Cardiac fibroblast (primary cell): ENCODE measurements at regions not wholly inside any gene's neighbourhood (a gene's known extent, or its start where the extent isn't known, plus 50 kb on each side); places are given as distances from the start of the nearest gene placed in this dataset.
"Not testable (repeated sequence)": the region's sequence is repeated elsewhere in the genome, so short reads cannot be mapped to it uniquely, and the experiment has no call there.

Experiments
- DNase-seq, 2 donors: peaks; one replicate each; pipeline versions ENCODE4 v3.0.0 to v3.0.0-alpha.2; 2010; ENCODE audit warnings: low read depth in 2 of 2
- H3K4me3 ChIP-seq, 2 donors: replicated peaks in 1 of 2; 1 replicate in 1 of 2; 2 replicates in 1 of 2; pipeline ENCODE4 v1.5.1; 2011; ENCODE audit warnings: low read depth in 2 of 2, low read length in 2 of 2, mild to moderate bottlenecking in 2 of 2, moderate library complexity in 1 of 2
- TF ChIP-seq, protein P1 (sequence below): IDR thresholded peaks from one replicate; pipeline ENCODE4 v1.5.1; 2011; ENCODE audit warnings: low read depth, mild to moderate bottlenecking, low read length, inconsistent platforms

DNA sequence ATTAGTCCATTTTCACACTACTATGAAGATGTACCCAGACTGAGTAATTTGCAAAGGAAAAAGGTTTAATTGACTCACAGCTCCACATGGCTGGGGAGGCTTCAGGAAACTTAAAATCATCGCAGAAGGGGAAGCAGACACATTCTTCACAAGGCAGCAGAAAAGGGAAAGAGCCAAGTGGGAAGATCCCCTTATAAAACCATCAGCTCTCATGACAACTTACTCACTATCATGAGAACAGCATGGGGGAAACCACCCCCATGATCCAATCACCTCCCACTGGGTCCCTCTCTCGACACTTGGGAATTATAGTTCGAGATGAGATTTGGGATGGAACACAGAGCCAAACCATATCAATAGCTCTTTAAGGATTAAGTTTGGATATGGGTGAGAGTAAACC, 246.1 kb upstream of the CYRIA start:
- TF ChIP-seq, protein P1, sequence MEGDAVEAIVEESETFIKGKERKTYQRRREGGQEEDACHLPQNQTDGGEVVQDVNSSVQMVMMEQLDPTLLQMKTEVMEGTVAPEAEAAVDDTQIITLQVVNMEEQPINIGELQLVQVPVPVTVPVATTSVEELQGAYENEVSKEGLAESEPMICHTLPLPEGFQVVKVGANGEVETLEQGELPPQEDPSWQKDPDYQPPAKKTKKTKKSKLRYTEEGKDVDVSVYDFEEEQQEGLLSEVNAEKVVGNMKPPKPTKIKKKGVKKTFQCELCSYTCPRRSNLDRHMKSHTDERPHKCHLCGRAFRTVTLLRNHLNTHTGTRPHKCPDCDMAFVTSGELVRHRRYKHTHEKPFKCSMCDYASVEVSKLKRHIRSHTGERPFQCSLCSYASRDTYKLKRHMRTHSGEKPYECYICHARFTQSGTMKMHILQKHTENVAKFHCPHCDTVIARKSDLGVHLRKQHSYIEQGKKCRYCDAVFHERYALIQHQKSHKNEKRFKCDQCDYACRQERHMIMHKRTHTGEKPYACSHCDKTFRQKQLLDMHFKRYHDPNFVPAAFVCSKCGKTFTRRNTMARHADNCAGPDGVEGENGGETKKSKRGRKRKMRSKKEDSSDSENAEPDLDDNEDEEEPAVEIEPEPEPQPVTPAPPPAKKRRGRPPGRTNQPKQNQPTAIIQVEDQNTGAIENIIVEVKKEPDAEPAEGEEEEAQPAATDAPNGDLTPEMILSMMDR = no peak
- no peak overlapping the region for H3K4me3 ChIP-seq
- no peak for DNase-seq

GRCh38 chr2:16908656-16909055, 243.0 kb upstream of the CYRIA start:
- TF ChIP-seq, protein P1 = no peak
- H3K4me3 ChIP-seq = no peak overlapping the region
- DNase-seq = peak in 1 of 2 donors; percentile 6

DNA sequence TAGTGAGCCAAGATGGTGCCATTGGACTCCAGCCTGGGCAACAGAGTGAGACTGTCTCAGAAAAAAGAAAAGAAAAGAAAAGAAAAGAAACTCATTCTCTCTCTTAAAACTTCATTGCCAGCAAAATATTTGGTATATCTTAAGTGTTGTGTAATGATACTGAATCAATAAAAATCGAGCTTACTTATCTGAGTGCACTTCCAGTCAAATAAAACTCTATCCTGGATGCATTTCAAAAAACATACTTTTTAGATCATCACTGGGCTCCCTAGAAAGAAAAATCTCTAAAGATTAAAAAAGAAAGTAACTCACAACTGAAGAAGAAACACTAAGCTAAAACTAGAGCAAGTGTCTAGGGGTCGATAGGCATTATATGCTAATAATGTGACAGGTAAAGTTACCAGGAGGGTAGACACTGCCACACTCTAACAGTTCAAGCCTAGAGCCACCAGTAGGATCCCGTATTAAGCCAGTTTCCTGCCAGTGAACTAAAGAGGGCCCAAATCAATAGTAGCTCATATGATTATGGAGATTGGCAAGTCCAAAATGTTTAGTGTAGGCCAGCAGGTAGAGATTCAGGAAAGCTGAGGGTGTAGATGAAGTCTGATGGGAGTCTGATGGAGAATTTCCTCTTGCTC, 242.1 kb upstream of the CYRIA start:
- DNase-seq = no peak
- TF ChIP-seq, protein P1 = no peak
- H3K4me3 ChIP-seq = no peak overlapping the region

- H3K4me3 ChIP-seq, DNase-seq: not testable (repeated sequence)
Observed at GRCh38 chr2:16905325-16905724, 239.7 kb upstream of the CYRIA start.

DNA sequence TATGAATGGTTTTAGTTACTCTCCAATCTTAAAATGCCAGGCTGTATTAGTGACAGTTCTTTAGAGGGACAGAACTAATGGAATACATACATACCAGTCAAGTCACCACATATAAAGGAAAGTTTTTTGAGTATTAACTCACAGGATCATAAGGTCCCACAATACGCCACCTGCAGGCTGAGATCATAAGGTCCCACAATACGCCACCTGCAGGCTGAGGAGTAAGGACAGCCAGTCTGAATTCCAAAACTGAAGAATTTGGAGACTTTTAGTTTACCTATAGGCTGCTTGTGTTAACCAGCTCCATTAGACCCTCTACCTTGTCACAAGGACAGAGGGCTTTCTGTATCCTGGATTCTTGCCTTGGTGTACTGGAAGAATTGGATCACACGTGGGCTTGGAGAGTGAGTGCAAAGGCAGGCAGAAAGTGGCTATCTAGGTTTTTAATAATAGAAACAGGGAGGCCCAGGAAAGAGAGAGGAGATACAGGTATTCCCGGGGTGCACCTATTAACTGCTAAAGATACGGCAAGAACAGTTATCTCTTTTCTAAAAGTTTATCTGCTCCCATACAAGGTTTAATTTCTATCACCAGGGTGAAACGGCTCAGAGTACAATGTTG, 234.9 kb upstream of the CYRIA start:
- DNase-seq = no peak
- TF ChIP-seq, protein P1 = peak; percentile 21
- H3K4me3 ChIP-seq = no peak overlapping the region

DNA sequence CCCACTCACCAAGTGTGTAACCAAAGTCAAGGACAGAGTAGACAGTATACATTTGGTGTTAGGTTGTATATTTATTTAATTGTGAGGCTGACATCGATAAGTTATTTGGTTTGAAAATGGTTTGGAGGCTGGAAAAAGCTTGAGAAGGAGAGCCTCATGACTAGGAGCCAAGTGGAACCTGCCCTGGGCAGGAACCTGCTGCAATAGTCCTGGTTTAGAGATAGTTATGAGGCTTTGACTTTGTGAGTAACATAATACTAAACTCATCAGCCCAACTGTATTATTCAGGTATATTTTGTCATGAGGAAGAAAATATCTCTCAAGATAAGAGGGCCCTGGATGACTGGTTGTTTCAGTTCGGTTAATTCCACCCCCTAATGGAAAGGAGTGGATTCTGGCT, 234.3 kb upstream of the CYRIA start:
- H3K4me3 ChIP-seq = no peak overlapping the region
- TF ChIP-seq, protein P1 = no peak
- no peak for DNase-seq

GRCh38 chr2:16890081-16890480, 224.4 kb upstream of the CYRIA start:
- no peak for DNase-seq
- TF ChIP-seq, protein P1 = no peak
- H3K4me3 ChIP-seq = no peak overlapping the region
